Urothelium cell line (cell line): ENCODE measurements at regions not wholly inside any gene's neighbourhood (a gene's known extent, or its start where the extent isn't known, plus 50 kb on each side); places are given as distances from the start of the nearest gene placed in this dataset.

Experiments used
- DNase-seq: peaks from one replicate; pipeline ENCODE4 v3.0.0; 2011; ENCODE audit warnings: low spot score, mixed read lengths
- FAIRE-seq: peaks from 2 replicates; lab custom pipeline; 2011; peaks lifted over from hg19 to GRCh38; lab: Jason Lieb, UNC

DNA sequence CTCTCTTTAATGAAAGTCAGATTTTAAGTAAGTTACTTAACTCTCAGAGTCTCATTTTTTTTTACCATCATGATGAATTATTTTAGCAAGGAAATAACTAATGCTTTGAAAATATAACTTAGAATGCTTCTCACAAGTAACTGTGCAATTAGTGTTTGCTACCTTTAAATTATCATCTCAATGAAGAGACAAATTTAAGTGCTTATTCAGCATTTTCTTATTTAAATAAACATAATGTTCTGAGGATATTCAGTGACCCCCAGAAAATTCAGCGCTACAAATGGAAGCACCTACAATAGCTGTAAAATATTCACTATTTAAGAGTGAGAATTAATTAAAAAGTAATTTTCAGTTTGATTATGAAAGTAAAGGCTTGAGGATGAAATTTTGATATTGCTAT is 527.2 kb downstream of the SLITRK1 start:
- FAIRE-seq (no peak), DNase-seq (no peak)

DNA sequence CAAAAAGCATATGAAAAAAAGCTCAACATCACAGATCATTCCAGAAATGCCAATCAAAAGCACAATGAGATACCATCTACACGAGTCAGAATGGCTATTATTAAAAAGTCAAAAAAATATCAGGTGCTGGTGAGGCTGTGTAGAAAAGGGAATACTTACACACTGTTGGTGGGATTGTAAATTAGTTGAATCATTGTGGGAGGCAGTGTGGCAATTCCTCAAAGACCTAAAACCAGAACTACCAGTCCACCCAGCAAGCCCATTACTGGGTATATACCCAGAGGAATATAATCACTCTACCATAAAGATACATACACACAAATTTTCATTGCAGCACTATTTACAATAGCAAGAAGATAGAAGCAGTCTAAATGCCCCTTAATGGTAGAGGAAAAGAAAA is 529.9 kb downstream of the SLITRK1 start:
- FAIRE-seq, result no peak

DNA sequence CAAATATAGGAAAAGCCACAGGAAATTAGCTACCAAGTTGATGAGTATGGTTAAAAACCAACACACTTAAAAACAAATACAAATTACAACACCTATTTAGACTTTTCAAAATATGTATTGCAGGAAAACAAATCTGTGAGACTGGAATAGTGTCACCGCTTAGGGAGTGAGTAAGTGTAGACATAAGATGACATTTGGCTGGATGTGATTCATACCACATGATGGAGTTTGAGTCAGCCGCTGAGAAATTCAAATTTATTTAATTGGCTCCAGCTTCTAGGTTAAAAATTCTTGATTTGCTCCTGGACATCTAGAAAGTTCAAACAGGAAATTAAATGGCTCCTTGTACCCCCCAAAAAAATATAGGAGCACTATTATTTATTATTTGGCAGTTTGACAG is 531.7 kb downstream of the SLITRK1 start:
- FAIRE-seq (no peak), DNase-seq (no peak)

More for the DNA sequence above, 529.9 kb downstream of the SLITRK1 start:
- DNase-seq, result no peak

DNA sequence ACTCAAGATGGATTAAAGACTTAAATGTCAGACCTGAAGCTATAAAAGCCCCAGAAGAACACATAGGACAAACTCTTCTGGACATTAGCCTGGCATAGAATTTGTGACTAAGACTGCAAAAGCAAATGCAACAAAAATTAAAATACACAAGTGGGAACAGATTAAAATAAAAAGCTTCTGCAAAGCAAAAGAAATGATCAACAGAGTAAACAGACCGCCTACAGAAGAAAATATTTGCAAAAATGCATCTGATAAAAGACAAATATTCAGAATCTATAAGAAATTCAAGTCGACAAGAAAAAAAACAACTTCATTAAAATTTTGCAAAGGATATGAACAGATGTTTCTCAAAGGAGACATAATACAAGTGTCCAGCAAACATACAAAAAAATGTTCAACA is 537.8 kb downstream of the SLITRK1 start:
- DNase-seq, result no peak
- FAIRE-seq, result no peak

DNA sequence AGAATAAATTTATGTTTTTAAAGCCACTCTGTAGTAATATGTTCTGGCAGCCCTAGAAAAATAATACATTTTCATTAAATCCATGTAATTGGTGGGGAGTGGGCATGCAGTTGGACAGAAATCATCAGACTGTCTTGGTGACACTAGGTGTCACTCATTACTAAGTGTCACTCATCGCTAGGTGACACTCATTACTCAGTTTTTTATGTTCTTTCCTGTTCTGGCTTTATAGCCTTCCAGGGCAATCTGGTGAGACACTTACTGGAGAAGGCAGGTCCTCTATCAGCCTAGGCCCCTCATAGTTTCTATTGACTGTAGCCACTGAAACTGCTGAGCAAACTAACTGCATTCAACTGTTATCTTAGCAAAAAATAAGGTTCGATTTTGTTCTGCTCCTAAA is 542.1 kb downstream of the SLITRK1 start:
- no peak for FAIRE-seq

DNA sequence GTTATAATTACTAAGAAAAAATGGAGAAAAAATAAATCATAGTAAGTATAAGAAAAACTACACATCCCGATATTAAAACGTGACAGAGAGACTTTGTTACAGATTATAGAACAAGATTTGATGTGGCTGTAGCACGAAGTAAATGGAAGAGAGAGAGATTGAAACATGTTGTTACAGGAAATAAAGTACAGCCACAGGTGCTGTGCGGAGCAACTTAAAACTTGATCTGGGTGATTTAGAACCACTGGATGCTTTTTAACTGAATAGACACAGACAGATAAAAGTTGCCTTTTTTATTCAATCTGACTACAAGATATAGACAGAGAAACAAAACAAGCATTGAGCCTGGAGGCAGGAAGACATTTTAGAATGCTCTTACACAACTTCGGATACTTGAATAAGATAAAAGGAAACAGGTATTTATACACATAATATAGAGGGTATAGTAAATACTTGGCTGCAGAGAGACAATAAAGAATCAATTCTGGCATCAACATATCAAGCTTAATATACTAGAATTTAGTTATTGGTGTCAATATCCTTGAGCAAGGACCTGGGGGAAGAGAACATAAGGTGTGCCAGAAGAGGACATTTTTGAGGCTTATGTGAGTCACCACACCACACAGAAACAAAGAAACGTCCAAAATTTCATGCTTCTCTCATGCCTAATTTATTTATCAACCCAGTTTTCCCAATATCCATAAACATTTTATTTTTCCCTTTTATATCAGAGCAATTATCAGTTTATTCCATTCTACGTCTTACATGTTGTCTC is 548.5 kb downstream of the SLITRK1 start:
- no peak for DNase-seq
- FAIRE-seq, result no peak

More for the DNA sequence above, 542.1 kb downstream of the SLITRK1 start:
- no peak for DNase-seq

DNA sequence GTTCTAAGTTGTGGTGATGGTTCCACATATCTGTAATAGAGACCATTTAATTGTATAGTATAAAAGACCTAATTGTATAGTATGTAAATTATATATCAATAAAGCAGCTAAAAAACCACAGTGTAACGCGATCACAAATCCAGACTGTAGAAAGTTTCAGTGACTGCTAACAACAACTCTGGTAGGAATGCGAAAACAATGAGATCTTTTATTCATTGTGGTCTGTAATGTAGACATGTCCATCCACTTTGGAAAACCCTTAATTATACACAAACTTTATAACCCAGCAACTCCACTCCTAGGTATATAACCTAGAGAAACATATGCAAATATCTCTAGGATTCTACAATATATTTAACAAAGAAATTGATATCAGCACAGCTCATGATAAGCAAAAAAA is 549.5 kb downstream of the SLITRK1 start:
- FAIRE-seq (no peak), DNase-seq (no peak)

GRCh38 chr13:83327091-83327490 is 555.2 kb downstream of the SLITRK1 start:
- DNase-seq, result no peak
- FAIRE-seq, result no peak

DNA sequence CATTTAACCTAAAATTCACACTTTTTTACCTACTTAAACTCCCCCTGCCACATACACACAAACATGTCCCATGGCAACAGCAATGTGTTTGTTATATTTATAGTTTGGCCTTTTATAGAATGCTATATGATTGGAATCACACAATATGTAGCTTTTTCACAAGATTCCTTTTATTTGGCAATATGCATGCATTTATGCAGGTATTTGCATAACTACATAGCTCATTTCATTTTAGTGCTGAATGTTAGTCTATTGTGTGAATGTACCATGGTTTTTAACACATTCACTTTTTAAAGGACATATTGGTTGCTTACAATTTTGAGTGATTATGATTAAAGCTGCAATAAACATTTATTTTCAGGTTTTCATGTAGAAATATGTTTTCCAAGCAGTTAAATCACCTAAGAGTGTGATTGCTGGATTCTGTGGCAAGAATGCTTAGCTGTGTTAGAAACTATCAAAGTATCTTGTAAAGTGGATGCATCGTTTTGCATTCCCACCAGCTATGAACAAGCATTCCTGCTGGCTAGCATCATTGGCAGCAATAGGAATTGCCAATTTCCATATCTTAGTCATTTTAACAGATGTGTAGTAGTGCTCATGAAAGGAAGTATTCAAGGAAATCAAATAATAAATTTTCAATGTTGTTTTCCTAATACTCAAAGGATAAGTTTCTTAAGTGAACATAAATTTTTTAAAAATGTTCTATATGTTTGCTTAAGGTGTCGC is 557.0 kb downstream of the SLITRK1 start:
- FAIRE-seq, result no peak

GRCh38 chr13:83311886-83312577 is 570.2 kb downstream of the SLITRK1 start:
- no peak for DNase-seq
- FAIRE-seq, result no peak

More for the DNA sequence above, 557.0 kb downstream of the SLITRK1 start:
- no peak for DNase-seq

- DNase-seq (no peak), FAIRE-seq (no peak)
Measured at GRCh38 chr13:83298617-83299016, 583.7 kb downstream of the SLITRK1 start.

DNA sequence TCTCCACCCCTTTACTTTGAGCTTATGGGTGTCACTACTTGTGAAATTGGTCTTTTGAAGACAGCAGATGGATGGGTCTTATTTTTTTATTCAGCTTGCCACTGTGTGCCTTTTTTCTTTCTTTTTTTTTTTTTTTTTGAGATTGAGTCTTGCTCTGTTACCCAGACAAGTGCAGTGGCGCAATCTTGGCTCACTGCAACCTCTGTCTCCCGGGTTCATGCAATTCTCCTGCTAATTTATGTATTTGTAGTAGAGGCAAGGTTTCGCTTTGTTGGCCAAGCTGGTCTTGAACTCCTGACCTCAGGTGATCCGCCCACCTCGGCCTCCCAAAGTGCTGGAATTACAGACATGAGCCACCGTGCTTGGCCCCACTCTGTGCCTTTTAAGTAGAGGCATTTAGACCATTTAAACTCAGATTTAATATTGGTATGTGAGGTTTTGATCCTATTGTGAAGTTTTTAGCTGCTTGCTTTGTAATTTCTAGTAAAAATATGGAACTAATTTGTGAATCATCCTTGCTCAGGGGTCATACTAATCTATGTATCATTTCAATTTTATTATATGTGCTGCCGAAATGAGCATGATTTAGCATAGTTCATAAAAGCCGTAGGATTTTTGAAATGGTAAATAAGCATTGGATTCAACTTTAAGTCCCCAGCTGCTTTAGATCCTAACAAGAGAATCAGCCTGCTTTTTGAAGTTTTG is 584.5 kb downstream of the SLITRK1 start:
- DNase-seq, result no peak
- no peak for FAIRE-seq

DNA sequence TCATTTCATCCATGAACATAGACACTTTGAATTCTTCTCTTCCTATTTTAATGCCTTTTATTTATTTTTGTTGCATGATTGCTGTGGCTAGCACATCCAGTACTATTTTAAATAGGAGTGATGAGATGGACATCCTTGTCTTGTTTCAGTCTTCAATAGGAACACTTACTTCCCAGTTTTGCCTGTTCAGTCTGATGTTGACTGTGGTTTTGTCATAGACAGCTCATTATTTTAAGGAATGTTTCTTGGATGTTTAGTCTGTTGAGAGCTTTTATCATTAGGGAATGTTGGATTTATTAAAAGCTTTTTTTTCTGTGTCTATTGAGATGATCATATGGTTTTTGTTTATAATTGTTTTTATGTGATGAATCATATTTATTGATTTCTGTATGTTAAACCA is 586.6 kb downstream of the SLITRK1 start:
- no peak for DNase-seq
- FAIRE-seq, result no peak

GRCh38 chr13:83286737-83287136 is 595.5 kb downstream of the SLITRK1 start:
- no peak for FAIRE-seq
- no peak for DNase-seq

- no peak for FAIRE-seq
- DNase-seq, result no peak
Measured at GRCh38 chr13:83281654-83282053, 600.6 kb downstream of the SLITRK1 start.

GRCh38 chr13:83274679-83275078 is 607.6 kb downstream of the SLITRK1 start:
- DNase-seq (no peak), FAIRE-seq (no peak)

GRCh38 chr13:83272652-83273240 is 609.5 kb downstream of the SLITRK1 start:
- no peak for DNase-seq
- no peak for FAIRE-seq

GRCh38 chr13:83272076-83272475 is 610.2 kb downstream of the SLITRK1 start:
- no peak for FAIRE-seq
- DNase-seq, result no peak

DNA sequence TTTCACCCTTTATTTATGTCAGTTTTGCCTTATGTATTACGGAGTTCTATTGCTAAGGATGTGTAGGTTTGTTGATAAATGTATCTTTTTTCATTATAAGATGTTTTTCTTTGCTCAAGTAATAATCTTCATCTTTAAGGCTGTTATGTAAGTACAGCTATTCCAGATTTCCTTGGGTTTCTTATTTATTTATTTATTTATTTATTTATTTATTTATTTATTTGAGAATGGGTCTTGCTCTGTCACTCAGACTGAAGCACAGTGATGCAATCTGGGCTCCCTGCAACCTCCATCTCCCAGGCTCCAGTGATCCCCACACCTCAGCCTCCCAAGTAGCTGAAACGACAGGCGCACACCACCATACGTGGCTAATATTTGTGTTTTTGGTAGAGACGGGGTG is 617.0 kb downstream of the SLITRK1 start:
- DNase-seq (no peak), FAIRE-seq (no peak)

GRCh38 chr13:83248751-83249150 is 633.5 kb downstream of the SLITRK1 start:
- DNase-seq, result no peak
- no peak for FAIRE-seq

DNA sequence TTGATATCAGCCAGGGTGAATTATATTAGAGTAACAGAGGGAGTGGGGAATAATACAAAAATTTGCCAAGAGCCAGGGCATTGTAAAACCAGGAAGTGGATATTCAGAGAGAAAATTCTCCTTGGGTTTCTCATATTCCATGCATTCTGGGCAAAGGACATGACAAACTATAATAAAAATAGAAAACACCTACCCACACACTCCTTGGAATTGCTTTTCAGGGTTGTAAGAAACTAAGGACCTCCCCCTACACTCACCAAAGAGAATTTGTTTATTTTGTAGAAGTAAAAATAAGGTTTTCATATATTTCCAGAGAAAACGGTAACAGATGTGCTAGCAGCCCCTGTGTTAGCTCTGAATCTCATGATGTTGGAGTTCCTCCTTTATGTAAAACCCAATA is 649.6 kb downstream of the SLITRK1 start:
- FAIRE-seq (no peak), DNase-seq (no peak)
